ENCODE measurements at regions not wholly inside any gene's neighbourhood (a gene's known extent, or its start where the extent isn't known, plus 50 kb on each side); places are given as distances from the start of the nearest gene placed in this dataset.

GRCh38 chr21:20418353-20418752 is 579.9 kb upstream of the NCAM2 start:
- no peak for TF ChIP-seq CTCF (conservative IDR thresholded peaks at IDR 0.05; ENCODE audit: low read depth, low read length)
- H3K4me3 ChIP-seq (ENCODE audit: low read length), result no peak overlapping the region
- DNase-seq (ENCODE audit: low read depth), result no peak

- no peak for TF ChIP-seq CTCF (conservative IDR thresholded peaks at IDR 0.05; ENCODE audit: low read depth, low read length)
- DNase-seq (ENCODE audit: low read depth), result no peak
- H3K4me3 ChIP-seq (ENCODE audit: low read length), result no peak overlapping the region
Measured at GRCh38 chr21:20419772-20420171, 578.4 kb upstream of the NCAM2 start.

- no peak for DNase-seq (ENCODE audit: low read depth)
- no peak overlapping the region for H3K4me3 ChIP-seq (ENCODE audit: low read length)
- no peak for TF ChIP-seq CTCF (conservative IDR thresholded peaks at IDR 0.05; ENCODE audit: low read depth, low read length)
Measured at GRCh38 chr21:20424943-20425342, 573.3 kb upstream of the NCAM2 start.

GRCh38 chr21:20425856-20426255 is 572.4 kb upstream of the NCAM2 start:
- no peak for TF ChIP-seq CTCF (conservative IDR thresholded peaks at IDR 0.05; ENCODE audit: low read depth, low read length)
- no peak for DNase-seq (ENCODE audit: low read depth)
- no peak overlapping the region for H3K4me3 ChIP-seq (ENCODE audit: low read length)

GRCh38 chr21:20440338-20440737 is 557.9 kb upstream of the NCAM2 start:
- H3K4me3 ChIP-seq (ENCODE audit: low read length), result no peak overlapping the region
- no peak for DNase-seq (ENCODE audit: low read depth)
- TF ChIP-seq CTCF (conservative IDR thresholded peaks at IDR 0.05; ENCODE audit: low read depth, low read length), result no peak

GRCh38 chr21:20443558-20444155 is 554.6 kb upstream of the NCAM2 start:
- DNase-seq (ENCODE audit: low read depth), result no peak
- H3K4me3 ChIP-seq (ENCODE audit: low read length), result no peak overlapping the region
- TF ChIP-seq CTCF (conservative IDR thresholded peaks at IDR 0.05; ENCODE audit: low read depth, low read length), result peak; percentile 44

GRCh38 chr21:20445971-20446370 is 552.2 kb upstream of the NCAM2 start:
- no peak for DNase-seq (ENCODE audit: low read depth)
- H3K4me3 ChIP-seq (ENCODE audit: low read length), result no peak overlapping the region
- TF ChIP-seq CTCF (conservative IDR thresholded peaks at IDR 0.05; ENCODE audit: low read depth, low read length), result no peak
